ENCODE measurements at regions not wholly inside any gene's neighbourhood (a gene's known extent, or its start where the extent isn't known, plus 50 kb on each side); places are given as distances from the start of the nearest gene placed in this dataset.

DNA sequence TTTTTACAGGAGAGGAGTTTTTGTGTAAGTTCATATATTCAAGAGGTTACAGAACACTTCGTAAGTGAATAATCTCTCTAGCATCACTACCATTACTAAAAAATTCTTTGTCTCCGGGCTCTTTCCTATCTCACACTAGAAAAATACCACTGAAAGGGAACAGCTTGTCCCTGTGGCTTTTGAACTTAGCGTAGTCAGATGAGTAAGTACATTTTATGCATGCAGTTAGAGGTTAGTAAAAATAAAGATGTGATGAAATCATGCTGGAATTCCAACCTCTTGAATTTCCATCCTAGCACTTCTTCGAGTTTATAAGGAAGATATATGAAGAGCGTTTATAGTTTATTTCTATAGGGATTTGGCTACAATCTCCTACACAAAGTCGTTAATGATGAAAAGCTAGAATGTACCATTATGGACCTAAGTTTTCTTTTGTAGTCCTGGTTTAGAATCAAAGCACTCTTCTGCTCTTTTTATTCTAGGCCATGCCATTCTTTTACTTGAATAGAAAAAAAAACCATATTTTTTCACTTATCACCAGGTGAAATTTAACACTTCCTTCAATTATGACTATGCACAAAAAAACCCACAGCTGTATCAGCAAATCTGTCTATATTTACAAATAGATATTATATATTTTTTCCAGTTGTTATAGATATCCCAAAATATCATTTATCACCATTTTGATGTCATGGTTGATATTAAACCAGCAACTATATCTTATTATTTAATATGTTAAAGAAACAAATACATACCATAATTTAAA lies 139.9 kb upstream of the PCDH9 start:
- H3K9me3 Mint-ChIP-seq: no peaks in the 10 kb centered on the region
- H3K27ac Mint-ChIP-seq: peak overlapping the region in 1 of 3 experiments; percentile 0
- H3K36me3 Mint-ChIP-seq (ENCODE audit: low read depth): no peaks in the 10 kb centered on the region
- TF ChIP-seq, protein P1, sequence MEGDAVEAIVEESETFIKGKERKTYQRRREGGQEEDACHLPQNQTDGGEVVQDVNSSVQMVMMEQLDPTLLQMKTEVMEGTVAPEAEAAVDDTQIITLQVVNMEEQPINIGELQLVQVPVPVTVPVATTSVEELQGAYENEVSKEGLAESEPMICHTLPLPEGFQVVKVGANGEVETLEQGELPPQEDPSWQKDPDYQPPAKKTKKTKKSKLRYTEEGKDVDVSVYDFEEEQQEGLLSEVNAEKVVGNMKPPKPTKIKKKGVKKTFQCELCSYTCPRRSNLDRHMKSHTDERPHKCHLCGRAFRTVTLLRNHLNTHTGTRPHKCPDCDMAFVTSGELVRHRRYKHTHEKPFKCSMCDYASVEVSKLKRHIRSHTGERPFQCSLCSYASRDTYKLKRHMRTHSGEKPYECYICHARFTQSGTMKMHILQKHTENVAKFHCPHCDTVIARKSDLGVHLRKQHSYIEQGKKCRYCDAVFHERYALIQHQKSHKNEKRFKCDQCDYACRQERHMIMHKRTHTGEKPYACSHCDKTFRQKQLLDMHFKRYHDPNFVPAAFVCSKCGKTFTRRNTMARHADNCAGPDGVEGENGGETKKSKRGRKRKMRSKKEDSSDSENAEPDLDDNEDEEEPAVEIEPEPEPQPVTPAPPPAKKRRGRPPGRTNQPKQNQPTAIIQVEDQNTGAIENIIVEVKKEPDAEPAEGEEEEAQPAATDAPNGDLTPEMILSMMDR (IDR thresholded peaks at IDR 0.05; ENCODE audit: unreplicated experiment in 3 of 3): no peak
- no peaks in the 10 kb centered on the region for H3K4me1 Mint-ChIP-seq
- no peak overlapping the region for H3K4me3 Mint-ChIP-seq
- no peaks in the 10 kb centered on the region for H3K27me3 Mint-ChIP-seq (ENCODE audit: low read depth)

DNA sequence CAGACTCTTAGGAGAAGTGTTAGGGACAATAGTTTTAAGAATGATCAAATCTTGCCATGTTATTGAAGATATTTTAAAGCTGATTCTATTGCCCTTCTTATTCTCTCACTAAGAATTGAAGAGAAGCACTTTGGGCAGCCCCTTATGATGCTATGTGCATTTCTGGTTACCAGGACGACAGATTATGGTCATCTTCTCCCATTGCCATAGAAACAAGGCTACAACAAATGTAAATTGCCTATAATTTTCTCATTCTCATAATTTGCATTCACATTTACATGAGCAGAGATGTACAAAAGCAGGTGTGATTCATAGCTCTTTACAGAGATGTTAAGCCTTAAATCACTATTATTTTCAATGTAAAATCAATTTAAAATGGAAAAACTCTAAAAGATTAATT lies 137.3 kb upstream of the PCDH9 start:
- Mint-ChIP-seq H3K27ac (no peak overlapping the region), H3K4me3 (no peak overlapping the region), H3K4me1 (no peaks in the 10 kb centered on the region), H3K9me3 (no peaks in the 10 kb centered on the region), H3K36me3 (ENCODE audit: low read depth) (no peaks in the 10 kb centered on the region), H3K27me3 (ENCODE audit: low read depth) (no peaks in the 10 kb centered on the region)
- TF ChIP-seq, protein P1 (IDR thresholded peaks at IDR 0.05; ENCODE audit: unreplicated experiment in 3 of 3): no peak

DNA sequence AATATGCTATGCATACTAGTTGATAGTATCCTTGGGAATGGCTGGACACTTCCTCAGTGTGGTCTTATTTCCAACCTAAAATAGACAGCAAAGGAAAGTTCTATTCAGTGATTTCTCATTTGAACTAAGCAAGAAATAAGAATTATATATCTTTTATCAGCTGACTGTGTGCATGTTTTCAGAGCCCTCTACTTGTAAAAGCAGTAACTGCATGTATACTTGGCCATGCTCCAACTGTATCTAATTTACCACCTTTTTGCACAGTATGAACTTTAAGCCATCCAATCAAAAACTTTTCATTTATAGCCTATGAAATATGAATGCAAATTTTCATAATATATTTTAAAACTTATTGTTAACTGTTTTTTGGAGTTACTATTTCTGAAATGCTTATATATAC lies 136.4 kb upstream of the PCDH9 start:
- no peaks in the 10 kb centered on the region for H3K36me3 Mint-ChIP-seq (ENCODE audit: low read depth)
- no peaks in the 10 kb centered on the region for H3K9me3 Mint-ChIP-seq
- no peaks in the 10 kb centered on the region for H3K4me1 Mint-ChIP-seq
- H3K27me3 Mint-ChIP-seq (ENCODE audit: low read depth): no peaks in the 10 kb centered on the region
- no peak overlapping the region for H3K27ac Mint-ChIP-seq
- H3K4me3 Mint-ChIP-seq: no peak overlapping the region
- TF ChIP-seq, protein P1 (IDR thresholded peaks at IDR 0.05; ENCODE audit: unreplicated experiment in 3 of 3): peak in 1 of 3 experiments; percentile 12

DNA sequence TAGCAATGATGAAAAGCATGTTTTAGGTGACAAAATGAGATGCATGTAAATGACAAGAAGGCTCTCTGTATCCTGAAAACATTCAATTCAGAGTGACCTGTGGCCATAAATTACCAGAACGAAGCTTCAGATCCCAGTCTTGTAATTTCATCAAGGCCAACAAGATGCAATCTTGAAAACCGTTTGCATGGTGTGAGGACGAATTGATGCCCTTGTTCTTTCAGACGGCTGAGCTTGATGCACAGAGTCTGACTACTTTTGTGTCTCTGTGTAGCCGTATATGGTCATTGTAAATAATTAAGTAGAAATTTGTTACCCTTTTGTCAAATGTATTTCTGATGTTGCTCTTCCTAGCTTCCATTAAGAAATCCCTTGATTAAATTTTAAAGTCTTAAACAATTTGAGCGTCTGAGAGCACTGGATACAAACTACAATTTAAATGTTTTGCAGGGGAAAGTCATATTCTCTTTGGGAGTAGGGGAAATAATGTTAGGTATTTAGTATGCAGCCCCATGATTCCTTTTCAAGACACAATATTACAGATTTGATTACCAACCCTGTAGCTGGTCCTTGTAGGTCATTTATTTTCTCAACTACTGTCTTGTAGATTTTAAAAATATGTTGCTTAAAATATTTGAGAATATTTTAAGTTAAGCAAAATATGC lies 125.8 kb upstream of the PCDH9 start:
- no peak overlapping the region for H3K4me3 Mint-ChIP-seq
- no peaks in the 10 kb centered on the region for H3K27me3 Mint-ChIP-seq (ENCODE audit: low read depth)
- H3K9me3 Mint-ChIP-seq: peaks cover under 1% of the 10 kb centered on the region
- H3K4me1 Mint-ChIP-seq: peaks cover 5% of the 10 kb centered on the region
- H3K36me3 Mint-ChIP-seq (ENCODE audit: low read depth): no peaks in the 10 kb centered on the region
- no peak overlapping the region for H3K27ac Mint-ChIP-seq
- TF ChIP-seq, protein P1 (IDR thresholded peaks at IDR 0.05; ENCODE audit: unreplicated experiment in 3 of 3): no peak

DNA sequence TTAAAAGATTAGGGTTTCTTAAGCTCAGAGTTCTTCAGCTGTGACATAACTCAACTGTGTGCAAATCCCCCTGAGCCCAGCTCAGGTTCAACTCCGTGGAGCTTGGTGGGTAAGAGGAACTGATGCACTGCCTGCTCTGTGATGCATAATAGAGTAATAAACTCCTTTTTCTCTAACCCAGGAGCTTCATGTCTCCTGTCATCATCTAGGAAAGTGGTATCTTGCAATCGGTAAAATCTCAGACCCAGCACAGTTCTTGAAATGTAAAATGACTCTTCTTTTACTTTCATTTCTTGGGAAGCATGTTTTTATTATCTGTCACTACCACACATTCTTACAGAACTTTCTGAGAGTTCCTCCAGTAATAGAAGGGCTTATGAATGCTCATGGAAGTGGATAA lies 123.8 kb upstream of the PCDH9 start:
- peaks cover 3% of the 10 kb centered on the region for H3K9me3 Mint-ChIP-seq
- H3K4me3 Mint-ChIP-seq: peak overlapping the region in 2 of 3 experiments; percentile 12 to 37
- peaks cover 5% of the 10 kb centered on the region for H3K4me1 Mint-ChIP-seq
- TF ChIP-seq, protein P1 (IDR thresholded peaks at IDR 0.05; ENCODE audit: unreplicated experiment in 3 of 3): no peak
- no peaks in the 10 kb centered on the region for H3K36me3 Mint-ChIP-seq (ENCODE audit: low read depth)
- H3K27ac Mint-ChIP-seq: peak overlapping the region in 1 of 3 experiments; percentile 33
- H3K27me3 Mint-ChIP-seq (ENCODE audit: low read depth): no peaks in the 10 kb centered on the region

Data from nephron (organoid).